GM12874 (cell line): ENCODE measurements at regions not wholly inside any gene's neighbourhood (a gene's known extent, or its start where the extent isn't known, plus 50 kb on each side); places are given as distances from the start of the nearest gene placed in this dataset.

Source experiments
- CTCF ChIP-seq: IDR thresholded peaks from 2 replicates; pipeline ENCODE4 v1.5.1; 2011; ENCODE audit warnings: low read depth, mild to moderate bottlenecking, control low read depth, low read length, moderate library complexity; ENCODE audit not compliant: insufficient read depth

GRCh38 chr12:61290473-61290872 lies 969.7 kb upstream of the USP15 start:
- TF ChIP-seq CTCF: no peak

GRCh38 chr12:61291647-61292046 lies 968.6 kb upstream of the USP15 start:
- TF ChIP-seq CTCF: no peak

GRCh38 chr12:61301817-61302216 lies 958.4 kb upstream of the USP15 start:
- no peak for TF ChIP-seq CTCF

GRCh38 chr12:61302282-61302681 lies 957.9 kb upstream of the USP15 start:
- TF ChIP-seq CTCF: no peak

GRCh38 chr12:61308220-61308619 lies 952.0 kb upstream of the USP15 start:
- TF ChIP-seq CTCF: no peak

GRCh38 chr12:61311413-61311812 lies 948.8 kb upstream of the USP15 start:
- no peak for TF ChIP-seq CTCF

- no peak for TF ChIP-seq CTCF
Observed at GRCh38 chr12:61348871-61349270, 911.3 kb upstream of the USP15 start.

- no peak for TF ChIP-seq CTCF
Observed at GRCh38 chr12:61355105-61355504, 905.1 kb upstream of the USP15 start.
